ENCODE measurements at regions not wholly inside any gene's neighbourhood (a gene's known extent, or its start where the extent isn't known, plus 50 kb on each side); places are given as distances from the start of the nearest gene placed in this dataset.

- CTCF ChIA-PET, result no interaction called here
- BruUV-seq (replicated peaks), result no TSS peak
These were observed 287.9 kb upstream of the NEBL start for GRCh38 chr10:21184984-21185383.

GRCh38 chr10:21184216-21184615 is 287.1 kb upstream of the NEBL start:
- CTCF ChIA-PET, result interaction anchor here (0.6 kb wide), 1 partner anchor 174 kb away, joined by 4 read pairs; no protein-coding TSS in a partner anchor
- no peak overlapping the region for H3K4me2 ChIP-seq
- no TSS peak for BruUV-seq (replicated peaks)
- H3F3A ChIP-seq (ENCODE audit: insufficient read depth, low read depth), result peaks cover 8% of the 10 kb centered on the region; the same call in 1 of the 2 replicates
- H4K20me1 ChIP-seq (ENCODE audit: insufficient read depth), result no peaks in the 10 kb centered on the region
- POLR2A ChIA-PET (ENCODE audit: unreplicated experiment), result no interaction called here
- peaks cover 15% of the 10 kb centered on the region; the same call in 1 of the 2 replicates for H3K4me1 ChIP-seq (replicated peaks; ENCODE audit: insufficient read depth)
- no peak overlapping the region for H3K4me3 ChIP-seq
- no peaks in the 10 kb centered on the region for H3K9me3 ChIP-seq (ENCODE audit: insufficient read depth, low read depth)
- H3K9me2 ChIP-seq (ENCODE audit: insufficient read depth), result no peaks in the 10 kb centered on the region
- peak in 1 of 2 experiments; percentile 64 for DNase-seq
- no peak overlapping the region for H3K27ac ChIP-seq
- intact Hi-C loops (cut with micrococcal nuclease; ENCODE audit: unreplicated experiment), result no loop called here
- H3K36me3 ChIP-seq (ENCODE audit: low read depth), result no peaks in the 10 kb centered on the region
- no peaks in the 10 kb centered on the region for H3K27me3 ChIP-seq (ENCODE audit: insufficient read depth, low read depth)
- no peaks in the 10 kb centered on the region for H3K79me2 ChIP-seq (ENCODE audit: low read depth)
- TF ChIP-seq CTCF (conservative IDR thresholded peaks at IDR 0.05), result no peak
- TF ChIP-seq EZH2 (IDR thresholded peaks at IDR 0.05; ENCODE audit: low read depth), result no peak
- no peak overlapping the region for H2AFZ ChIP-seq

More at GRCh38 chr10:21184984-21185383, 287.9 kb upstream of the NEBL start:
- Histone ChIP-seq H3K36me3 (ENCODE audit: low read depth) (no peaks in the 10 kb centered on the region), H2AFZ (no peak overlapping the region), H3F3A (ENCODE audit: insufficient read depth, low read depth) (peaks cover 8% of the 10 kb centered on the region; the same call in 1 of the 2 replicates), H3K4me1 (replicated peaks; ENCODE audit: insufficient read depth) (peaks cover 15% of the 10 kb centered on the region; the same call in 1 of the 2 replicates), H3K79me2 (ENCODE audit: low read depth) (no peaks in the 10 kb centered on the region), H3K9me2 (ENCODE audit: insufficient read depth) (no peaks in the 10 kb centered on the region), H4K20me1 (ENCODE audit: insufficient read depth) (no peaks in the 10 kb centered on the region), H3K27me3 (ENCODE audit: insufficient read depth, low read depth) (no peaks in the 10 kb centered on the region), H3K4me2 (no peak overlapping the region), H3K9me3 (ENCODE audit: insufficient read depth, low read depth) (no peaks in the 10 kb centered on the region), H3K4me3 (no peak overlapping the region), H3K27ac (no peak overlapping the region)
- DNase-seq, result peak in 1 of 2 experiments; percentile 51
- POLR2A ChIA-PET (ENCODE audit: unreplicated experiment), result interaction anchor here (0.6 kb wide), 1 partner anchor 10 kb away, joined by 4 read pairs; no protein-coding TSS in a partner anchor
- TF ChIP-seq CTCF (conservative IDR thresholded peaks at IDR 0.05) (no peak), EZH2 (IDR thresholded peaks at IDR 0.05; ENCODE audit: low read depth) (no peak)
- intact Hi-C loops (cut with micrococcal nuclease; ENCODE audit: unreplicated experiment), result no loop called here

GRCh38 chr10:21183025-21183424 is 285.9 kb upstream of the NEBL start:
- TF ChIP-seq CTCF (conservative IDR thresholded peaks at IDR 0.05), result no peak
- no peak for TF ChIP-seq EZH2 (IDR thresholded peaks at IDR 0.05; ENCODE audit: low read depth)
- Histone ChIP-seq H3K4me1 (replicated peaks; ENCODE audit: insufficient read depth) (peaks cover 15% of the 10 kb centered on the region; the same call in 1 of the 2 replicates), H3K4me2 (no peak overlapping the region), H3K9me3 (ENCODE audit: insufficient read depth, low read depth) (no peaks in the 10 kb centered on the region), H3F3A (ENCODE audit: insufficient read depth, low read depth) (peaks cover 8% of the 10 kb centered on the region; the same call in 1 of the 2 replicates), H2AFZ (no peak overlapping the region), H3K27ac (no peak overlapping the region), H3K27me3 (ENCODE audit: insufficient read depth, low read depth) (no peaks in the 10 kb centered on the region), H3K79me2 (ENCODE audit: low read depth) (no peaks in the 10 kb centered on the region), H4K20me1 (ENCODE audit: insufficient read depth) (no peaks in the 10 kb centered on the region), H3K36me3 (ENCODE audit: low read depth) (no peaks in the 10 kb centered on the region), H3K9me2 (ENCODE audit: insufficient read depth) (no peaks in the 10 kb centered on the region), H3K4me3 (no peak overlapping the region)
- POLR2A ChIA-PET (ENCODE audit: unreplicated experiment), result interaction anchor here (0.6 kb wide), 1 partner anchor 296 kb away, joined by 5 read pairs; no protein-coding TSS in a partner anchor
- no TSS peak for BruUV-seq (replicated peaks)
- intact Hi-C loops (cut with micrococcal nuclease; ENCODE audit: unreplicated experiment), result no loop called here
- CTCF ChIA-PET, result no interaction called here
- no peak for DNase-seq
